ENCODE measurements at regions not wholly inside any gene's neighbourhood (a gene's known extent, or its start where the extent isn't known, plus 50 kb on each side); places are given as distances from the start of the nearest gene placed in this dataset.

DNA sequence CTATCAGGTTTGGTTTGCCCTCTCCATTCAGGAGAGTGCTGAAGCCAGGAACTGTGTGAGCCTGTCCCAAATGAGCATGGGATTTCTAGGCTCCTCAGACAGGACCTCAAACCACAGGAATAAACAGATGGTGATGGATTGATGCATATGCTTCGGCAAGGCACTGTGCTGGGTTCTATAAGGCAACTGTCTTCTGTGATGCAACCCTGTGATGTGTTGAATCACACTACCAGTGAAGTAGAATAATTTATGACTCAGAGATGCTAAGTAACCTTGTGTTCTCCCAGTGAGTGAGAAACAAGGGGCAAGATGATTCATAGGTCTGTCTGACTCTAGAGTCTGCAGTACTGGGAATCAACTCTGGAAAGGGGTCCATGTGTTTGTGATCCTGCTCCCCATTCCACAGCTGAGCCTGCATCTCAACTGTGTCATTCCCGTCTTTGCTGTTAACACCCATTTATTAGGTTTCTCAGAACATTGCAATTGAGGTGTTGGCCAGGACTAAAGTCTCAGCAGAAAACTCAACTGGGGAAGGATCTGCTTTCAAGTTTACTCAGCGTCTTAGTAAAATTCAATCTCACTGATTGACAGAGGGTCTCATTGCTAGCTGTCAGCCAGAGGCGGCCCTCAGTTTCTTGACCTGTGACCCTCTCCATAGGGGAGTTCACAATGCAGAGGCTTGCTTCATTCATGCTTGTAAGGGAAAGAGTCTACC, 510.1 kb upstream of the CFAP20DC start:
- Histone ChIP-seq H3K36me3 (ENCODE audit: insufficient read depth, low read length) (no peaks in the 10 kb centered on the region), H3K9ac (ENCODE audit: low read depth, low read length) (no peak overlapping the region), H3K4me1 (ENCODE audit: insufficient read depth, low read length) (no peaks in the 10 kb centered on the region), H3K27me3 (ENCODE audit: insufficient read depth, low read length) (no peaks in the 10 kb centered on the region), H3K4me3 (ENCODE audit: low read length) (no peak overlapping the region), H3K9me3 (ENCODE audit: insufficient read depth, low read depth, low read length) (no peaks in the 10 kb centered on the region), H3K27ac (ENCODE audit: low read depth, low read length) (no peak overlapping the region)
- WGBS = 86% methylated on average over 4 of the region's 4 CpGs

DNA sequence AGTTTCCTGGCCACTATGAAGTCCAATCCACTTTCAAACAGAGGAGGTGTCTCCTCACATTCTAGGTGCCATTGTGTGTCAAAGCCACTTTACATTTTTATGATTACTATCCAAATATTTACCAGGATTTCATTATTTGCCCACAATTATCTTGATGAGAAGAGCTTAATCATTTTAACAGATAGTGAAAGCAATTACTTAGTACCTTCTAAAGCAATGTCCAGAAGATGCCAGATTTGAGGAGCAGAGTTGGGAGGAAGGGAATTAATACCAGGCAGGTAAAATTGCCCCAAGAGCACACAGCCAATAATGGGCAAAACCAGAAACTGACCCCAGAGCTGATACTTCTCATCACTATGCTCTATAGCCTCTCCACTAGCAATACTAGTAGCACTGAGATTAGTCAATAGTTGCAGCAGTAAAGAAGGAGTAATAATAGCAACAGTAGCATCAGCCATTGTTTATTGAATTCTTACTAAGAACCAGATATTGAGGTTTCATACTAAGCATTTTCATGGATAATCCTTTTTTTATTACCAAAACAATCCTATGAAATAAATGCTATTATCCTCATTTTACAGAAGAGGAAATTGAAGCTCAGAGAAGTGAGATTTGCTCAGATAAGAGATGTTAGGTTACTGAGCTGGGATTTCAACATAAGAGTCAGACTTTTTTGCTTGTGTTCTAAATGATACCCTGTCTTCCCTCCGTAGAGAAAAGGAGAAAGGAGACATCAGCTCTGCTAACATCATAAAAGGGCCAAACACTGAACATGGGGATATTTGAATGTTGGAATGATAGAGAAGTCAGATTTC, 509.3 kb upstream of the CFAP20DC start:
- Histone ChIP-seq H3K9ac (ENCODE audit: low read depth, low read length) (no peak overlapping the region), H3K9me3 (ENCODE audit: insufficient read depth, low read depth, low read length) (no peaks in the 10 kb centered on the region), H3K27me3 (ENCODE audit: insufficient read depth, low read length) (no peaks in the 10 kb centered on the region), H3K27ac (ENCODE audit: low read depth, low read length) (no peak overlapping the region), H3K36me3 (ENCODE audit: insufficient read depth, low read length) (no peaks in the 10 kb centered on the region), H3K4me3 (ENCODE audit: low read length) (no peak overlapping the region), H3K4me1 (ENCODE audit: insufficient read depth, low read length) (no peaks in the 10 kb centered on the region)
- 90% methylated on average over 1 of the region's 1 CpG for WGBS

DNA sequence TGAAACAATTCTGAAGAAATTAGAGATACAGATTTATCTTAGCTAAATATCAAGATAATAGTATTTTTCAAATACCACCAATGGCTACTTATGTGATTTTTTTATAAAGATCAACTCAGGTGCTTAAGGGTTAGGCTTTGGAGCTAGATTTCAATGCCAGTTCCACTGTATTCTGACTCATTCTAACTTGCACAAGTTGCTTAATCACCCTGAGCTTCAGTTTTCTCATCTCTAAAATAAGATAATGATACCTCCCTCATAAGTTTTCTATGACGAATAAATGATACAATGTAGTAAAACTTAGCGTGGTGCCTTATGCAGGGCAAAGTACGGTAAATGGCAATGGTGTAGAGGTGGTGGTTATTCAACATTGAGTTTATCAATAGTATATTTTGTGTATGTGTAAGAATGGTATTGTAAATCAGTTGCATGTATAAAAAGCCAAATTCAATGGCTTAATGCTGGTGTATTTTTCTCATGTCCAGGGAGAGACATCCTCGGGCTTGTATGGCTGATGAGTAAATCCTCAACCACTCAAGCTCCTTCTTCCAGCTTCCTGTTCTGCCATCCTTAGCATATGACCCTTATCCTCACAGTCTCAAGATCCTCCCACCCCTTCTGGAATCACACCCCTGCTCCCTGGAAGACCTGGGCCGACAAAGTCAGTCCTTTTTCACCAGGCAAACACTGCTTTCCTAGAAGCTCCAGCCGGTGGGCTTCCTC, 505.9 kb upstream of the CFAP20DC start:
- Histone ChIP-seq H3K27me3 (ENCODE audit: insufficient read depth, low read length) (no peaks in the 10 kb centered on the region), H3K4me3 (ENCODE audit: low read length) (no peak overlapping the region), H3K9ac (ENCODE audit: low read depth, low read length) (no peak overlapping the region), H3K4me1 (ENCODE audit: insufficient read depth, low read length) (no peaks in the 10 kb centered on the region), H3K27ac (ENCODE audit: low read depth, low read length) (no peak overlapping the region), H3K36me3 (ENCODE audit: insufficient read depth, low read length) (no peaks in the 10 kb centered on the region), H3K9me3 (ENCODE audit: insufficient read depth, low read depth, low read length) (no peaks in the 10 kb centered on the region)
- 96% methylated on average over 6 of the region's 6 CpGs for WGBS

DNA sequence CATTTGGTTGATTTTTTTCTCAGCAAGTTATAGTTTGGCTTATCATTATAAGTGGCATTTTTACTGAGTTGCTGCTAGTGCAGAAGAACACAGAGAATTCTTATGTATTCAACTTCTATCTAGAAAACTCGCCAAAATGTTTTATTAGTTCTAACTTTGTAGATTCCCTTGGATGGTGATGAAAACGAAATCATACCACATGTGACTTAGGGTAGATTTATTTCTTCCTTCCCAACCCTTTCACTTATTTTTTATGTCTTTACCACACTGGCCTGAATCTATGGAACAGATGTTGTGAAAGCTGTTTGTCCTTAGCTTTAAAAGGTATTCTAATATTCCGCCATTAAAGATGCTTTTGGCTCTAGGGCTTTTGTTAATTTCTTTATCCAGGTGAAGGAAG, 503.3 kb upstream of the CFAP20DC start:
- no peak overlapping the region for H3K9ac ChIP-seq (ENCODE audit: low read depth, low read length)
- WGBS = 97% methylated on average over 1 of the region's 3 CpGs

DNA sequence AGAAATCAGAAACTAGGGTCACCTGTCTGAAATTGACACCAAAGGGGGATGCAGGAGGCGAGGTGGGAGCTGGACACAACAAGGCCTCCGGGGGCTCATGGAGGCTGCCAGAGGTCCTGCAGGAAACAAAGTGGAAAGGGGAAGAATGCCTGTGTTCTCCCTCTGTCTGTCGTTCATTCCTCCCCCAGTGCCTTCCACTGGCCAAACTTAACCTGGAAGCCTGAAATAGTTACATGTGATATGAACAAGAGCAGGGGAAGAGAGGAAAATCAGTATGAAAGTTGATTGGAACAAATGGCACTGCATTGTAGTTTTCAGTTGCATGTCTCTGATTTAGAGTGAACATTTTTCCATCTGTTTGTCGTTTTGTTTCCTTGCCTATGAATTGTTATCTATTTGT, 502.0 kb upstream of the CFAP20DC start:
- Histone ChIP-seq H3K36me3 (ENCODE audit: insufficient read depth, low read length) (no peaks in the 10 kb centered on the region), H3K4me1 (ENCODE audit: insufficient read depth, low read length) (no peaks in the 10 kb centered on the region), H3K27ac (ENCODE audit: low read depth, low read length) (no peak overlapping the region), H3K27me3 (ENCODE audit: insufficient read depth, low read length) (no peaks in the 10 kb centered on the region), H3K4me3 (ENCODE audit: low read length) (no peak overlapping the region), H3K9ac (ENCODE audit: low read depth, low read length) (no peak overlapping the region), H3K9me3 (ENCODE audit: insufficient read depth, low read depth, low read length) (no peaks in the 10 kb centered on the region)
- WGBS = 88% methylated on average over 4 of the region's 4 CpGs

More for the DNA sequence above, 503.3 kb upstream of the CFAP20DC start:
- Histone ChIP-seq H3K4me1 (ENCODE audit: insufficient read depth, low read length) (no peaks in the 10 kb centered on the region), H3K9me3 (ENCODE audit: insufficient read depth, low read depth, low read length) (no peaks in the 10 kb centered on the region), H3K4me3 (ENCODE audit: low read length) (no peak overlapping the region), H3K27ac (ENCODE audit: low read depth, low read length) (no peak overlapping the region), H3K27me3 (ENCODE audit: insufficient read depth, low read length) (no peaks in the 10 kb centered on the region), H3K36me3 (ENCODE audit: insufficient read depth, low read length) (no peaks in the 10 kb centered on the region)

DNA sequence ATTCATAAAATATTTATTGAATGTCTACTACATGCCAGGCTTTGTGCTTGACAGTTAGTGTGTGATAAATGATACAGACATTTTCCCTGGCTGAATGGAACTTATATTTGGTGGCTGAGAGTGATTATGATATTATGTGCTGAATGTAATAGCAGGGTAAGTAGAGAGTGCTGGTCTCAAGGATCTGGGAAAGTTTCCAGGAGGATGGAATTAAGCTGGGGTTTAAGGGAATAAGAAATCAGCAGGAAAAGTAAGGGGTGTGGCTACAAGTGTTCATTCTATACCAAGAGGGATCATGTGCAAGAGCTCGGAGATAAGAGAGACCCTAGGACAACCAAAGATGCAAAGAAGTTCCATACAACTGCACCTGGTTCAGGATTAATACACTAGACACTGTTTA, 500.1 kb upstream of the CFAP20DC start:
- no peak overlapping the region for H3K4me3 ChIP-seq (ENCODE audit: low read length)
- no peaks in the 10 kb centered on the region for H3K9me3 ChIP-seq (ENCODE audit: insufficient read depth, low read depth, low read length)
- no peak overlapping the region for H3K27ac ChIP-seq (ENCODE audit: low read depth, low read length)
- H3K4me1 ChIP-seq (ENCODE audit: insufficient read depth, low read length) = no peaks in the 10 kb centered on the region
- no peaks in the 10 kb centered on the region for H3K36me3 ChIP-seq (ENCODE audit: insufficient read depth, low read length)
- H3K9ac ChIP-seq (ENCODE audit: low read depth, low read length) = no peak overlapping the region
- 27% methylated on average over 1 of the region's 1 CpG for WGBS
- H3K27me3 ChIP-seq (ENCODE audit: insufficient read depth, low read length) = no peaks in the 10 kb centered on the region

DNA sequence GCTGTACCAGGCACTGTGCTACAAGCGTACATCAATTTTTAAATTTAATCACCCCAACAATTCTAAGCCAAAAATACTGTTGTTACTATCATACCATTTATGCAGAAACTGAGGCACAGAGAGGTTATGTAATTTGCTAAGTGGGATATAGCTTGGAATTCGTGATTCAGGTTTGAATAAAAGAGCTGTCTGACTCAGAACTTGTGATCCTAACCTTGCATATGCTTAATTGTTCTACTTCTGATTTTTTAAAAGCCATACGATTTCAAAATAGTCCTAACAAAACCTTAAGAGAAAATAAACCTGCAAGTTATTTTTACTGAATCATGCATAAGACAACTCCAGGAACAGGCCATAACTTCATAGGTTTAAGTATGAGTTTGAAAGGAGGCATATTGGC, 498.0 kb upstream of the CFAP20DC start:
- WGBS = 83% methylated on average over 3 of the region's 3 CpGs
- Histone ChIP-seq H3K36me3 (ENCODE audit: insufficient read depth, low read length) (no peaks in the 10 kb centered on the region), H3K27me3 (ENCODE audit: insufficient read depth, low read length) (no peaks in the 10 kb centered on the region), H3K9ac (ENCODE audit: low read depth, low read length) (no peak overlapping the region), H3K4me3 (ENCODE audit: low read length) (no peak overlapping the region), H3K9me3 (ENCODE audit: insufficient read depth, low read depth, low read length) (no peaks in the 10 kb centered on the region), H3K4me1 (ENCODE audit: insufficient read depth, low read length) (no peaks in the 10 kb centered on the region), H3K27ac (ENCODE audit: low read depth, low read length) (no peak overlapping the region)

DNA sequence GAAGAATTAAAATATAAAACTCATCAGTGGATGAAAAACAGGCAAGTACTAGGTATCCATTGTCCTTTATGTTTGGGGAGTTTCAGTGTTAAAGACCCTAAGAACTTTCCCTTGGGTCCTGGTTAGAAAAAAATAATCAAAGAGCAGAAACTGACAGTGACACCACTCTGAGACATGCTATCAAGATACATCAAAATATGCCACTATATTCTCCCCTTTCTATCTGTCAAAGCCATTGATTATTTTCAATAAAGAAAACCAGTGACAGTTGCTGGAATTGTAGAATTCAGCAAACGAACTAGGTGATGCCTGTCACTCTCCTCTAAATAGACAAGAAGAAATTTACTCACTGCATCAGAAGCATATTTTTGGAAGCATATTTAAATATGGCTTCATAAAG, 496.7 kb upstream of the CFAP20DC start:
- no peaks in the 10 kb centered on the region for H3K36me3 ChIP-seq (ENCODE audit: insufficient read depth, low read length)
- no peaks in the 10 kb centered on the region for H3K9me3 ChIP-seq (ENCODE audit: insufficient read depth, low read depth, low read length)
- H3K27ac ChIP-seq (ENCODE audit: low read depth, low read length) = no peak overlapping the region
- no peaks in the 10 kb centered on the region for H3K27me3 ChIP-seq (ENCODE audit: insufficient read depth, low read length)
- WGBS = 86% methylated on average over 1 of the region's 1 CpG
- H3K9ac ChIP-seq (ENCODE audit: low read depth, low read length) = no peak overlapping the region
- no peaks in the 10 kb centered on the region for H3K4me1 ChIP-seq (ENCODE audit: insufficient read depth, low read length)
- H3K4me3 ChIP-seq (ENCODE audit: low read length) = no peak overlapping the region

DNA sequence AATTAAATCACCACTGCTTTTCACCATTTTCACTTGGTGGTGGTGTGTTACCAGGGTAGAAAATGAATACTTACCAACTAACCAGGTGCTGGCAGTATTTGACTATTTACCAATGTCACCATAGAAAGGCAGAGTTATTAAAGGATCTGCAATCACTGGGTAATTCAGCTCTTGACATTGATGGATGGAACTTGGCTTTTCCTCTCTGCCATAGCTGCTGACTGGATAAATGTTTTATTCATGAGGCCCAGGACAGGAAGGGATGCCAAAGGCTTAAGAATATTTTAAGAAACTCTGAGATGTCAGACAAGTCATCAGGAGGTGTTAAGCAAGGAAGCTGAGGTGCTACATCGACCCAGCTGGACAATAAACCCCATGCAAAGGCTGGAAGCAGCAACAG, 495.5 kb upstream of the CFAP20DC start:
- peaks cover 10% of the 10 kb centered on the region for H3K4me1 ChIP-seq (ENCODE audit: insufficient read depth, low read length)

DNA sequence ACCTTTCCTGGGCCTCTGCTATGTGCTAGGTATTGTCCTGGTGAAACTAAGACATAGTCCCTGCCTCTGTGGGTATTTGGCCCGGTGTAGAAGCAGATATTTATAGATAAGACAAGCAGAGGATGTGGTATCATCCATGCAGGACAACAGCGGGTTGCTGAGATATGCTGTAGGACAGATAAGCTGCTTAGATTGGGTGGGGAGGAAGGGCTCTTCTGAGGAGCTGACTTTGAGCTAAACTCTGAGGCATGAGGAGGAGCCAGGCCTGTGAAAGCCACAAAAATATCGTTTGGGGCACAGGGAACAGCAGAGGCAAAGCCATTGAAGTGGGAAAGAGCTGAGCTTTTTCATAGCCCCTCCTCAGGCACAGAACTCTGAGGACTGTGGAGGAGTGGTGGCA, 492.5 kb upstream of the CFAP20DC start:
- no peaks in the 10 kb centered on the region for H3K27me3 ChIP-seq (ENCODE audit: insufficient read depth, low read length)
- no peak overlapping the region for H3K27ac ChIP-seq (ENCODE audit: low read depth, low read length)
- no peak overlapping the region for H3K4me3 ChIP-seq (ENCODE audit: low read length)
- 88% methylated on average over 3 of the region's 3 CpGs for WGBS
- H3K36me3 ChIP-seq (ENCODE audit: insufficient read depth, low read length) = no peaks in the 10 kb centered on the region
- H3K4me1 ChIP-seq (ENCODE audit: insufficient read depth, low read length) = peaks cover 15% of the 10 kb centered on the region
- H3K9ac ChIP-seq (ENCODE audit: low read depth, low read length) = no peak overlapping the region
- H3K9me3 ChIP-seq (ENCODE audit: insufficient read depth, low read depth, low read length) = no peaks in the 10 kb centered on the region

More for the DNA sequence above, 495.5 kb upstream of the CFAP20DC start:
- H3K4me3 ChIP-seq (ENCODE audit: low read length) = no peak overlapping the region
- H3K27me3 ChIP-seq (ENCODE audit: insufficient read depth, low read length) = no peaks in the 10 kb centered on the region
- H3K36me3 ChIP-seq (ENCODE audit: insufficient read depth, low read length) = no peaks in the 10 kb centered on the region
- WGBS = 82% methylated on average over 1 of the region's 1 CpG
- H3K9me3 ChIP-seq (ENCODE audit: insufficient read depth, low read depth, low read length) = no peaks in the 10 kb centered on the region
- H3K27ac ChIP-seq (ENCODE audit: low read depth, low read length) = no peak overlapping the region
- H3K9ac ChIP-seq (ENCODE audit: low read depth, low read length) = no peak overlapping the region

DNA sequence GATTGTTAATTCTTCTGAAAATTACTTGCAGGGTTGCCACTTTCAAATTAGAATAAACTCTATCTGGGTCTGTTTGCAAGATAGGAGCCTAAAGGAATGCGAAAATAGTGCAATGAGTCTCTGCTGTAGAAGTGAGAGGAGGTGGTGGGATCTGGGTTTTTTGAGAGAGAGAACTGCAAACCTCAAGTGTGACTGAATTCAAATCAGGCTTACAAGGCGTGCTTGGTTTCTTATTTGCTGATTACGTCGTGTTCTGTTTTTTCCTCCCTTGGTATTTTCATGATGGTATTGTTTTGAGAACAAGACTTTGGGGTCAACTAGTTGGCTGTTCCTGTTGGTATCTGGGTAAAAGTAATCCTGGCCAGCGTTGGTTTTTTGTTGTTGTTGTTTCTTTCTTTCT, 490.9 kb upstream of the CFAP20DC start:
- 64% methylated on average over 4 of the region's 5 CpGs for WGBS
- Histone ChIP-seq H3K27ac (ENCODE audit: low read depth, low read length) (no peak overlapping the region), H3K27me3 (ENCODE audit: insufficient read depth, low read length) (no peaks in the 10 kb centered on the region), H3K4me3 (ENCODE audit: low read length) (no peak overlapping the region), H3K36me3 (ENCODE audit: insufficient read depth, low read length) (no peaks in the 10 kb centered on the region), H3K9ac (ENCODE audit: low read depth, low read length) (no peak overlapping the region), H3K4me1 (ENCODE audit: insufficient read depth, low read length) (peaks cover 15% of the 10 kb centered on the region), H3K9me3 (ENCODE audit: insufficient read depth, low read depth, low read length) (no peaks in the 10 kb centered on the region)

All from HUES64 (cell line).